ENCODE measurements at regions not wholly inside any gene's neighbourhood (a gene's known extent, or its start where the extent isn't known, plus 50 kb on each side); places are given as distances from the start of the nearest gene placed in this dataset.

GRCh38 chr1:29498126-29499103, 262.1 kb downstream of the PTPRU start:
- Histone ChIP-seq H2AFZ (ENCODE audit: low read length) (no peak overlapping the region), H3K27me3 (ENCODE audit: control insufficient read depth in 1 of 2, insufficient read depth in 2 of 2, low read length in 2 of 2) (peaks cover 0 to 2% of the 10 kb centered on the region in 2 experiments; a peak in 3 of 5 replicates), H3K4me1 (ENCODE audit: insufficient read depth, low read length) (peaks cover 5% of the 10 kb centered on the region; the same call in 1 of the 2 replicates), H3K4me2 (ENCODE audit: low read depth, low read length) (no peak overlapping the region), H3K79me2 (ENCODE audit: insufficient read depth, low read length) (no peaks in the 10 kb centered on the region), H3K4me3 (replicated peaks in 1 of 3; ENCODE audit: insufficient read depth in 1 of 3, low read depth in 2 of 3, low read length in 3 of 3) (no peak overlapping the region), H3K9me3 (ENCODE audit: low read length) (no peaks in the 10 kb centered on the region), H3K9ac (ENCODE audit: insufficient read depth, low read depth, low read length) (no peak overlapping the region), H3K27ac (ENCODE audit: extremely low read length, insufficient read depth, low read length) (no peak overlapping the region), H3K36me3 (replicated peaks in 1 of 2; ENCODE audit: control insufficient read depth in 1 of 2, insufficient read depth in 2 of 2, low read length in 2 of 2) (no peaks in the 10 kb centered on the region), H4K20me1 (ENCODE audit: insufficient read depth, low read length) (no peaks in the 10 kb centered on the region)
- BruUV-seq (replicated peaks): no TSS peak
- WGBS (ENCODE audit: low lambda C conversion rate): 50% methylated on average over 12 of the region's 14 CpGs
- ATAC-seq: no peak; the same call in 2 of the 3 replicates
- no peak for TF ChIP-seq ZNF569 (CRISPR knock-in tag; IDR thresholded peaks at IDR 0.05; ENCODE audit: borderline replicate concordance)
- no peak for TF ChIP-seq HOXD1 (CRISPR knock-in tag; IDR thresholded peaks at IDR 0.05)
- no peak for TF ChIP-seq ARID2 (CRISPR knock-in tag; IDR thresholded peaks at IDR 0.05; ENCODE audit: borderline replicate concordance)
- no peak for TF ChIP-seq CSRNP1 (CRISPR knock-in tag; IDR thresholded peaks at IDR 0.05)
- no peak for TF ChIP-seq IRF2 (CRISPR knock-in tag; IDR thresholded peaks at IDR 0.05)
- no peak for TF ChIP-seq LCORL (IDR thresholded peaks at IDR 0.05)
- TF ChIP-seq LCORL (CRISPR knock-in tag; IDR thresholded peaks at IDR 0.05): no peak
- no peak for TF ChIP-seq MTA3 (CRISPR knock-in tag; IDR thresholded peaks at IDR 0.05)
- TF ChIP-seq ZNF7 (CRISPR knock-in tag; IDR thresholded peaks at IDR 0.05): no peak
- no peak for TF ChIP-seq JUN (CRISPR knock-in tag; IDR thresholded peaks at IDR 0.05)
- CTCF ChIA-PET (ENCODE audit: low intra/inter-chr PET ratio, low total read pairs): no interaction called here
- intact Hi-C loops (cut with micrococcal nuclease; ENCODE audit: unreplicated experiment) (no loop called here), in situ Hi-C loops (cut with HindIII; ENCODE audit: extremely low pct_ligation_motif_present, low pct_unique_long_range_greater_than_20kb) (no loop called here)
- no peak for FAIRE-seq
- no peak for DNase-seq (ENCODE audit: low spot score)
- POLR2A ChIA-PET: no interaction called here
